ENCODE measurements at regions not wholly inside any gene's neighbourhood (a gene's known extent, or its start where the extent isn't known, plus 50 kb on each side); places are given as distances from the start of the nearest gene placed in this dataset.
"Not testable (repeated sequence)": the region's sequence is repeated elsewhere in the genome, so short reads cannot be mapped to it uniquely, and the experiment has no call there.

- DNase-seq: no peak
Measured at GRCh38 chr21:15283138-15283537, 218.3 kb upstream of the NRIP1 start.

DNA sequence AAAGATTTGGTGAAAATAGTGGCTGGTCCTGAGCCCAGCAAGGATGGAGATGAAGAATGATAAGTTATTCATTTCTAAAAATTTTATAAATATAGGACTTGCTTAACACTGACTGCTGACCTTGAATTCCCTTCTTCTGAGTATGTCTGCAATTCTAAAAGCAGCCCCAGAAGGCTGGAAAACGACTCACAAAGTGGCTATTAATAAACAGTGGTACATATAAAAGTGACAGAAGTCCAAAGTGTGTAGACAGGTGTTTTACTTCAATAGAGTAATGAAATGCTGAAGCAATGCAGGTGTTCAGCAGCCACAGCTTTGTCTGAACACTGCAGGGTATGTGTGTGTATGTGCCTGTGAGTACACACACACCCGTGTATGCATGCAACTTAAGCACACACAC lies 219.0 kb upstream of the NRIP1 start:
- DNase-seq: no peak

- DNase-seq: no peak
Measured at GRCh38 chr21:15285556-15285955, 220.8 kb upstream of the NRIP1 start.

DNA sequence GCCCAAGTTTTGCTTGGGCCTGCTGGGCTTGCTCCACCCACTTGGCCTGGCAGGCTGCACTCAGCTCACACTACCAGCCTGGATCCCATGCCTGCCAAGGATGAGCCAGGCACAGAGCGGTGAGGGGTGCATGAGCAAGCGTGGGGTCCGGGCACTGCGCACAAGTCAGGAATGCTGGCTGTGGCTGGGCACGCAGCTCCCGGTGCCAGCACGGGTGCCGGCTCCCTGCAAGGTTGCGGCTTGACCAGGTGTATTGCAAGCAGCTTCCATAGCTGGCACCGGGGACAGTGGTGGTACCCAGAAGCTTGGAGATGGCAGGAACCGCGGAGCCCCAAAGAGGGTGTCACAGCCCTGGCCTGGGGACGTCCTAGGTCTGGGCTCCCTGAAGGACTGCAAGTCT lies 224.4 kb upstream of the NRIP1 start:
- DNase-seq: no peak

- DNase-seq: no peak
Measured at GRCh38 chr21:15289896-15290841, 225.4 kb upstream of the NRIP1 start.

DNA sequence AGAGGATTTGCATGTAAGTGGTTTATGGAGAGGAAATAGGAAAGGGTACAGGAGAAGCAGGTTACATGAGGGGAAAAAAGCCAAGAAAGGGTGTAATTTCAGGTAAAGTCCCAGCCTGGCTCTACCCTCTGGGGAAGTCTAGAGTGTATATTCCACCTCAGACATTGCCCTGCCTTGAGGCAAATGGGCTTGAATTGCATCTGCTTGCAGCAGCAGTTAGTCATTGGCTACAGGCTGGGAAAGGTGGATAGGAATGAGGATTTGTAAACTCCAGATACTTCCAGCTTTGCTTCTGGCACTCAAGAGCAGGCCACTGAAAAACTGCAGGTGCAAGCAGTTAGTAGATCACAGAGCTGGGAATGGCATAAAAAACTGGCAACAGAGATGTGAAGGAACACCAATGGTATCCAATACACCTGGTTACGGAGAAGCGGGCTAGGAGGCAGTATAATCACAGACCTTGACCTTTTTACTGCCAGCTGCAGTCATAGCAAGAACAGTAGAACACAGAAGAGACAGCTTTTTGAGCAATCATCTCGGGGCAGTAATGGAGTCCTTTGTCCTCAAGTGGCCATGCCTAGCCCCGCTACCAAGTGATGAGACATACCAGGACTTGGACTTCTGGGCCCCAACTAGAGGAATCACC lies 226.9 kb upstream of the NRIP1 start:
- no peak for DNase-seq

- no peak for DNase-seq
Measured at GRCh38 chr21:15293240-15293639, 228.4 kb upstream of the NRIP1 start.

DNA sequence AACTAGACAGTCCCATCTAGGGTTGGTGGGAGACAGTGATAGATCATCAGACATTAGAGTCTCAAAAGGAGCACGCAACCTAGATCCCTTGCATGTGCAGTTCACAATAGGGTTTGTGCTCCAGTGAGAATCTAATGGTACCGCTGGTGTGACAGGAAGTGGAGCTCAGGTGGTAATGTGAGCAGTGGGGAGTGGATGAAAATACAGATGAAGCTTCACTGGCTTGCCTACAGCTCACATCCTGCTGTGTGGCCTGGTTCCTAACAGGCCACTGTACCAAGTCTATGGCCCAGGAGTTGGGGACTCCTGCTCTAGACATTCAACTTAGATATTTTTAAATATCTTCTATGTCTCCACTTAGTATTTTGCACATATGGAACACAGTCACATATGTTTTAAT lies 231.1 kb upstream of the NRIP1 start:
- DNase-seq: no peak

DNA sequence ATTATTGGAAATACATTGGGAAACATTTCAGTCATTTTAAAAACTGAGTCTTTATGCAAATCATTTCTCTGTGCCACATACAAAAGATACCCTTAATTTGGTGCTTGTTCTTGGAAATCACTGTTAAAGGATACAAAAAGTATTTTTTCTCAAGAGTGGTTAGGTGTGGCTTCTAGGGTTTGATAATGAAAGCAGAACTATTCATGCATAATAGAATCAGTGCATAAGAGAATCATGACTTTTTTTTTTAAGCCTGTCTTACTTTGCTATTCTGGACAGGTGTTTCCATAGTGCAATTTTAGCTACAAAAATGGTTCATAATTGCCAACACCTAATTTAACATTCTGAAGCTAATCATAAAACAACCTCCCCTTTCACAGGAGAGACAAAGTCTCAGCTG lies 233.0 kb upstream of the NRIP1 start:
- DNase-seq: no peak

DNA sequence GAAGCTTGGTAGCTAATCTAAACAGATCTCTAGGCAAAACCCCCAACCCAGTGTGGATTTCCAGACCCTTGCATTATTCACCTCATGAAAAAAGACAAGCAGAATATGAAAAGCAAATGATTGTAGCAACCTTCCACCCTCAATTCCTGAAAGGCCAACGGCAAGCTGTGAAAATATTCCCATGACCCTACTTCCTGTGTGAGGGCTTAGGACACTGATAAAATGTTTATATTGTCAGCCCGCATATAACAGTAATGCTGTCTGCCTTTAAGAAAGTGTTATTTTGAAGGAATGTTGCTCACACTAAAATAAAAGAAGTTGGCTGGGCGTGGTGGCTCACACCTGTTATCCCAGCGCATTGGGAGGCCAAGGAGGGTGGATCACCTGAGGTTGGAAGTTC lies 233.5 kb upstream of the NRIP1 start:
- no peak for DNase-seq

DNA sequence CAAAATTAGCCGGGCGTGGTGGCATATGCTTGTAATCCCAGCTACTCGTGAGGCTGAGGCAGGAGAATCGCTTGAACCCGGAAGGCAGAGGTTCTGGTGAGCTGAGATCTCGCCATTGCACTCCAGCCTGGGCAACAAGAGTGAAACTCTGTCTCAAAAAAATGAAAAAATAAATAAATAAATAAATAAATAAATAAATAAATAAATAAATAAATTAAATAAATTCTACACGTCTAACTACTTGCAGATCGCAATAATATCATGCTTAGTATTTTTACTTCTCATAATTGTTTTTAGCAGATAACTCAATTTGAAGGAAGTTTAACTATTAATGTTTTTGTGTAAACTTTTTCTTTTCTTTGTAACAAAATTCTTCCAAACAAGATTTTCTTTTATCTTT lies 234.0 kb upstream of the NRIP1 start:
- DNase-seq: not testable (repeated sequence)

- no peak for DNase-seq
Measured at GRCh38 chr21:15300131-15300530, 235.3 kb upstream of the NRIP1 start.

- no peak for DNase-seq
Measured at GRCh38 chr21:15301014-15301413, 236.2 kb upstream of the NRIP1 start.

DNA sequence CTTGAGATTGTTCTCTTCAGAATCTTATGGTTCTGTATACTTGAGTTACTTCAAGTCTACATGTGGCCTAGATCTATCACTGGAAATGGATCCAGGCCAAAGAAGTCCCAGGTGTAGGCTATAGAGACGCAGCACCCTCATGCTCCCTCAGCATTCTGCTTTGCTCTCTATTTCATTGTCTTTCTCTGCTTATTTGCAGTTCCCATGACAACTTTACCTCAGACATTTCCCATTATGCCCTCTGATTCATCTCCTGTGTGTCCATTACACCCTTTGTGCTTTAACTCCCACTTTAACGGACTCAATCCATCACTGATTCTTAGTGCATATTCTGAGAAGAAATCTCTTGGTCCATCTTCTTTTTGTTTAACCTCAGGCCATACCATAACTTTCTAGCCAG lies 236.9 kb upstream of the NRIP1 start:
- DNase-seq: no peak

- DNase-seq: no peak
Measured at GRCh38 chr21:15306271-15306670, 241.5 kb upstream of the NRIP1 start.

DNA sequence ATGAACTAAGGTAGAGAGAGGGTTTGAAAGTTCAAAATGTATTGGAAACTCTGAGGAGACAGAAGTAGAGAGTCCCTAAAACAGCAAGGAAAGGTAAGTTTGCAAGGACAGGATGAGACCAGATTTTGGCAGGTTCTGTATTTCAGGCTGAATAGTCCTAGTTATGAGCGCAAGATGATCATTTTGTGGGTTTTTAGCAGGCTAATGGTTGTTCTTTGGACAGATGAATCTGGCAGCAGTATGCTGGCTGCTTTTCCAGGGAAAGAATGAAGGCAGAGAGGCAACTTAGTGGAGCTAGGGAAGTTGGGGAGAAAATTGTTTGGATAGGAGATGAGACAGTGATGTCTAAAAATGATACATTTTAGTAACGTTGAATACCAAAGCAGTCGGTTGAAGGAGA lies 243.5 kb upstream of the NRIP1 start:
- DNase-seq: no peak

DNA sequence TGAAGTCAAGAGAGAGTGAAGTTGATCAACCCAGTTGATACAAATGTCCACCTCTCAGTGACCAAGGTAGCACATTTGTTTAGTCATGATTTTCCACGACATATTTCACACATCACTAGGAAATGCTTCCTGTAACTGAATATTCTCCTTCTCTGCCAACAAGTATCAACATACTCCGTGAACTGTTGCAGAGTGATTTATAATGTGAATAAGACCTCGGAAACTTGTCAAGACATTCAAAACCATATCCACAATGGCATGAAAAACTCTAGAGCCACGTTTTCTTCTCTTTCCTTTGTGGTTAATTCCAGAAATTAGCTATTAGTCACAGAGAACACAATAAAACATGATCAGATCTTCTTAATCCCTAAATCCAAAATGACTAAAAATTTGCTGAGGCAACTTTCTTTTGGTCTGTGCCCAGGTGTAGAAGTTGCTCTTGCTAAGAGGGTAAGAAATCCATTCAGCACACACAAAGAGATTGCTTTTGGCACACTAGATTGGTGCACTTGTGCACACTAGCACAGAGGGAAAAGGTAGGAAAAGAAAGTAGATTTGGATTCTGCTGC lies 244.3 kb upstream of the NRIP1 start:
- DNase-seq: no peak

GRCh38 chr21:15309721-15310120 lies 244.9 kb upstream of the NRIP1 start:
- DNase-seq: no peak

DNA sequence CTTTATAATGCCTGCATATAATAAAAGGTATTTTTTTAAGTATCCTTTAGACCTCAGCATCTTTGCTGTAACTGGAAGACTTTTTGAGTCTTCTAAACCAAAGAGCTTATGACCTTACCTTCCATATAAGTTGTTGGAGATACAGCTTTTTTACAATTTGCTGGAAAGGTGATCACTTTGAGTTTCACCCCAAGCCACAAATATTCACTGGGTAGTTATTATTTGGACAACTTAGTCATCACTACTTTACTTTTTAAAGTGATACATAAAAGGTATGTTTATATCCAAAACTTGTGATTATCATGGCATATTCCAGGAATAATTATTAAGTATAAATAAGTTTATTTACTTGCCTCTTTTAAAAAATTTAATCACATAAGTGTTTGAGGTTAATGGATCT lies 246.7 kb upstream of the NRIP1 start:
- no peak for DNase-seq

- not testable (repeated sequence) for DNase-seq
Measured at GRCh38 chr21:15317034-15317433, 252.2 kb upstream of the NRIP1 start.

GRCh38 chr21:15319727-15320126 lies 254.9 kb upstream of the NRIP1 start:
- DNase-seq: no peak

DNA sequence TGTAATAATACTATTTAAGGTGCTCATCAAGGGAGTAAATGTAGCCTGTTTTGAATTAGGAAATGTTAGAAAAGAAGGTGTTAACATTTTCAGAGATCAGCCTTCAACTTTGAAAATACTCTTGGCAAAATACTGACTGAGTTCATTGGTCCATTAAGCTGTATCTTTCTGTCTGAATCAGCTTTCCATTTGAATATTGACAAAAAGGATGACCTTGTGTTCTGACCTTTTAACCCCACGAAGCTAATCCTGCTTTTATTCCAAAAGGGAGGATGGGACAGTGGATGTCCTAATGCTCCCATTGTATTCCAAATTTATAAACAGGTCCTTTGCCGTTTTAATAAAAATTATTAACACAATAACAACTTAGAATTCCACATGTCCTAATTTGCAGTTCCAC lies 259.7 kb upstream of the NRIP1 start:
- no peak for DNase-seq

DNA sequence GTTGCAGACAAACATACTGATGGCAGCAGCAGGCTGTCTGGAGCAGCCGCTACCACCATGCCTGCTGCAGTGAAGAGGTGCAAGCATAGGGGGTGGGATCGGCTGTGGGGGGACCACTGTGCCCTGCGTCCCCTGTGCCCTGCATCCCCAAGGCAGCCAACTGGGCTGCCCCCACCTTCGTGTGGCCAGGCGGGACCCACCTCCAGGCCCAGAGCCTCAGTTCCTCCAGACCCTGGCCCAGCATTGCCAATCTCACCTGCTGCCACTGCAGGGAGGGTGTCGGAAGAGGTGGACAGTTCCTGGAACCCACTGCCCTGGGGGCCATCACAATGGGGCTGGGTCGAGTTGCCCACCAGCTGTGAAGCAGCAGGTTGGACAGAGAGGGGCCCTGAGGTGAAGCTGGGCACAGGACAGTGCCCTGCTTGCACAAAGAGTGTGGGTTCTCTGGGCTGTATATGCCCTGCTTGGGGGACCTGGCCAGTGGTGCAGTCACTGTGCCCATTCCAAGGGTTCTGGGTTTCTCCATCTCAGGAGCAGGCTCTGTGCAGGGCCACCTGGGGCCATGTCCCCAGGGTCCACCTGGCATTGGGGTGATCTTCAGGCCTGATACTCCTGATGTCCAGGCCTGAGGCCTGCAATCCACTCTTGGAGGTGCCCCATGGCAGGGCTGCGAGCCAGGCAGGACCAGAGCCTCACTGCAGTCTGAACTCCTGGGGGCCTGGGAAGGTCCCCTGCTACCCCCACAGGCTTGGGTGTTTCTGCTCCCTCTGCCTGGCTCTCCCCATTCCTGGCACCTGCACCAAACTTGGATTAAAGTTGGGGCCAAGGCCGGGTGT lies 261.4 kb upstream of the NRIP1 start:
- DNase-seq: no peak
